Peyer's patch (tissue), 4 donors: ENCODE measurements at regions not wholly inside any gene's neighbourhood (a gene's known extent, or its start where the extent isn't known, plus 50 kb on each side); places are given as distances from the start of the nearest gene placed in this dataset.

Experiments used
- POLR2A ChIP-seq, 2 donors: fragments of 450-650 bp; IDR thresholded peaks; one replicate each; pipeline ENCODE4 v1.5.1; 2017; ENCODE audit warnings: antibody characterized with exemption in 2 of 2, mild to moderate bottlenecking in 2 of 2, moderate library complexity in 2 of 2
- TF ChIP-seq, protein P1 (sequence below), 6 experiments: fragments of 450-650 bp in 4 of 6; fragments of 200-600 bp in 2 of 6; sonication (generic) in 1 of 6; IDR thresholded peaks; one replicate each; pipeline ENCODE4 v1.5.1; 2017 to 2019; ENCODE audit warnings: antibody characterized with exemption in 6 of 6, mild to moderate bottlenecking in 3 of 6, moderate library complexity in 1 of 6

DNA sequence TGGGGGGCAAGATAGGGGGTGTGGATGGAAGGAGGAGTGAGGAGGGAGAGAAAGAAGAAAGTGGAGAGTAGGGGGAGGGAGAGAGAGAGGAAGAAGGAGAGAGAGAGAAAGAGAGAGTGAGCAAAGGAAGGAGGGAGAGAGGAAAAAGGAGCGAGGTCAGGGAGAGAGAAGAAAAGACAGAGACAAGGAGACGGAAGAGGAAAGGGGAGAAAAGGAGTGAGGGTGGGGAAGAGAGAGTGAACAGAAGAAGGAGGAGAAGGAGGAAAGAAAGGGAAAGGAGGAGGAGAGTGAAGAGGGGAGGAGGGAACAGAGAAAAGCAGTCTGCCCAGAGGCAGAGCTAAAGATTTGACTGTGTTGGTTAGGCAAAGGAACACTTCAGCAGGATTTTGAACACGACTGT, 181.6 kb downstream of the MID1IP1 start:
- TF ChIP-seq, protein P1, sequence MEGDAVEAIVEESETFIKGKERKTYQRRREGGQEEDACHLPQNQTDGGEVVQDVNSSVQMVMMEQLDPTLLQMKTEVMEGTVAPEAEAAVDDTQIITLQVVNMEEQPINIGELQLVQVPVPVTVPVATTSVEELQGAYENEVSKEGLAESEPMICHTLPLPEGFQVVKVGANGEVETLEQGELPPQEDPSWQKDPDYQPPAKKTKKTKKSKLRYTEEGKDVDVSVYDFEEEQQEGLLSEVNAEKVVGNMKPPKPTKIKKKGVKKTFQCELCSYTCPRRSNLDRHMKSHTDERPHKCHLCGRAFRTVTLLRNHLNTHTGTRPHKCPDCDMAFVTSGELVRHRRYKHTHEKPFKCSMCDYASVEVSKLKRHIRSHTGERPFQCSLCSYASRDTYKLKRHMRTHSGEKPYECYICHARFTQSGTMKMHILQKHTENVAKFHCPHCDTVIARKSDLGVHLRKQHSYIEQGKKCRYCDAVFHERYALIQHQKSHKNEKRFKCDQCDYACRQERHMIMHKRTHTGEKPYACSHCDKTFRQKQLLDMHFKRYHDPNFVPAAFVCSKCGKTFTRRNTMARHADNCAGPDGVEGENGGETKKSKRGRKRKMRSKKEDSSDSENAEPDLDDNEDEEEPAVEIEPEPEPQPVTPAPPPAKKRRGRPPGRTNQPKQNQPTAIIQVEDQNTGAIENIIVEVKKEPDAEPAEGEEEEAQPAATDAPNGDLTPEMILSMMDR (IDR thresholded peaks at IDR 0.05), result no peak
- TF ChIP-seq POLR2A (IDR thresholded peaks at IDR 0.05), result no peak
